GM23338 (cell line): ENCODE measurements at regions not wholly inside any gene's neighbourhood (a gene's known extent, or its start where the extent isn't known, plus 50 kb on each side); places are given as distances from the start of the nearest gene placed in this dataset.

Experiments used
- ATAC-seq: fragments of 200-7000 bp; cut with Tn5 transposase; 3 replicates; pipeline ENCODE4 v1.9.1; 2020
- DNase-seq: peaks from one replicate; pipeline ENCODE4 v3.0.0-alpha.2; 2015; ENCODE audit warnings: low spot score
- H2AFZ ChIP-seq: fragments of 200-600 bp; sonication (generic); 2 replicates; pipeline ENCODE4 v1.8.0; 2016; ENCODE audit warnings: antibody characterized with exemption, mild to moderate bottlenecking, moderate library complexity
- H3F3A ChIP-seq: fragments of 200-600 bp; sonication (generic); replicated peaks from 2 replicates; pipeline ENCODE4 v1.8.0; 2017; ENCODE audit warnings: antibody characterized with exemption, mixed run types, low read depth
- H3K27ac ChIP-seq: fragments of 200-600 bp; sonication (generic); 2 replicates; pipeline ENCODE4 v1.6.1; 2016; ENCODE audit warnings: low read depth
- H3K27me3 ChIP-seq: fragments of 200-600 bp; sonication (generic); 2 replicates; pipeline ENCODE4 v1.8.0; 2016; ENCODE audit warnings: mild to moderate bottlenecking, mixed run types, moderate library complexity; ENCODE audit not compliant: insufficient read depth
- H3K36me3 ChIP-seq: fragments of 200-600 bp; sonication (generic); 2 replicates; pipeline ENCODE4 v1.8.0; 2016; ENCODE audit warnings: mild to moderate bottlenecking; ENCODE audit not compliant: insufficient read depth
- H3K4me1 ChIP-seq: fragments of 200-600 bp; sonication (generic); 2 replicates; pipeline ENCODE4 v1.8.0; 2016; ENCODE audit warnings: mild to moderate bottlenecking, moderate library complexity; ENCODE audit not compliant: insufficient read depth
- H3K4me2 ChIP-seq: fragments of 200-600 bp; sonication (generic); 2 replicates; pipeline ENCODE4 v1.7.1; 2017; ENCODE audit warnings: mixed run types
- H3K4me3 ChIP-seq: fragments of 200-600 bp; sonication (generic); 2 replicates; pipeline ENCODE4 v1.6.1; 2016; ENCODE audit warnings: mixed run types
- H3K79me2 ChIP-seq: fragments of 200-600 bp; sonication (generic); replicated peaks from 2 replicates; pipeline ENCODE4 v1.8.0; 2017; ENCODE audit warnings: mild to moderate bottlenecking; ENCODE audit not compliant: insufficient read depth
- H3K9me2 ChIP-seq: fragments of 200-600 bp; sonication (generic); 2 replicates; pipeline ENCODE4 v1.8.0; 2017; ENCODE audit not compliant: insufficient read depth
- H4K20me1 ChIP-seq: fragments of 200-600 bp; sonication (generic); replicated peaks from 2 replicates; pipeline ENCODE4 v1.8.0; 2017; ENCODE audit warnings: mild to moderate bottlenecking; ENCODE audit not compliant: insufficient read depth
- H3K27ac Mint-ChIP-seq: 2 replicates; pipeline ENCODE4 v1.8.0; 2020; ENCODE audit warnings: inconsistent platforms, mild to moderate bottlenecking, moderate library complexity, mixed read lengths
- H3K27me3 Mint-ChIP-seq: 3 replicates; pipeline ENCODE4 v1.8.0; 2022; ENCODE audit warnings: low read depth, mild to moderate bottlenecking, moderate library complexity, mixed read lengths, inconsistent platforms; ENCODE audit not compliant: insufficient read depth, poor library complexity
- H3K36me3 Mint-ChIP-seq: 3 replicates; pipeline ENCODE4 v1.8.0; 2021; ENCODE audit warnings: low read depth, mild to moderate bottlenecking, inconsistent platforms, moderate library complexity, mixed read lengths
- H3K4me1 Mint-ChIP-seq: 3 replicates; pipeline ENCODE4 v1.8.0; 2020; ENCODE audit warnings: mild to moderate bottlenecking, inconsistent platforms, mixed read lengths
- H3K4me3 Mint-ChIP-seq: 3 replicates; pipeline ENCODE4 v1.8.0; 2021; ENCODE audit warnings: moderate library complexity, mild to moderate bottlenecking, inconsistent platforms, mixed read lengths
- H3K9me3 Mint-ChIP-seq: 3 replicates; pipeline ENCODE4 v1.8.0; 2020; ENCODE audit warnings: moderate library complexity, mild to moderate bottlenecking, inconsistent platforms, mixed read lengths
- CTCF ChIP-seq, 2 experiments: fragments of 200-600 bp in 1 of 2; sonication (generic) in 1 of 2; conservative IDR thresholded peaks; 2 replicates each; pipeline versions ENCODE4 v1.5.1 to v1.6.1; 2016 to 2017; ENCODE audit warnings: antibody characterized with exemption in 2 of 2, low read depth in 2 of 2, mild to moderate bottlenecking in 2 of 2, moderate library complexity in 1 of 2
- ETS1 ChIP-seq: IDR thresholded peaks from 2 replicates; pipeline ENCODE4 v1.6.1; 2016; ENCODE audit warnings: antibody characterized with exemption
- EZH2 ChIP-seq: fragments of 200-600 bp; sonication (generic); IDR thresholded peaks from one replicate; pipeline ENCODE4 v1.8.0; 2017; ENCODE audit warnings: antibody characterized with exemption, mild to moderate bottlenecking, low read depth; ENCODE audit not compliant: unreplicated experiment
- JUNB ChIP-seq: IDR thresholded peaks from one replicate; pipeline ENCODE4 v1.6.1; 2016; ENCODE audit warnings: antibody characterized with exemption; ENCODE audit not compliant: unreplicated experiment
- POLR2AphosphoS5 ChIP-seq: IDR thresholded peaks from 2 replicates; pipeline ENCODE4 v1.6.1; 2016; ENCODE audit warnings: antibody characterized with exemption, low read depth
- REST ChIP-seq: IDR thresholded peaks from one replicate; pipeline ENCODE4 v1.6.1; 2018; ENCODE audit warnings: antibody characterized with exemption; ENCODE audit not compliant: unreplicated experiment
- STAT1 ChIP-seq: IDR thresholded peaks from one replicate; pipeline ENCODE4 v1.6.1; 2016; ENCODE audit warnings: antibody characterized with exemption; ENCODE audit not compliant: unreplicated experiment
- ZNF114 ChIP-seq: fragments of 250-450 bp; sonication (Bioruptor Pico); IDR thresholded peaks from 2 replicates; pipeline ENCODE4 v1.5.0; 2020; ENCODE audit warnings: mild to moderate bottlenecking, moderate library complexity
- ZNF462 ChIP-seq: fragments of 250-450 bp; sonication (Bioruptor Pico); IDR thresholded peaks from 2 replicates; pipeline ENCODE4 v1.5.0; 2020; ENCODE audit warnings: mild to moderate bottlenecking, moderate library complexity

GRCh38 chr14:99047441-99048031, 224.5 kb downstream of the BCL11B start (continued):
- TF ChIP-seq CTCF (conservative IDR thresholded peaks at IDR 0.05; ENCODE audit: low read depth in 2 of 2) (no peak), REST (no peak), STAT1 (no peak), ETS1 (no peak)

- DNase-seq (no peak), ATAC-seq (no peak)
- Histone ChIP-seq H3K27me3 (no peaks in the 10 kb centered on the region), H4K20me1 (no peaks in the 10 kb centered on the region), H2AFZ (no peak overlapping the region), H3F3A (no peaks in the 10 kb centered on the region), H3K27ac (no peak overlapping the region), H3K79me2 (no peaks in the 10 kb centered on the region), H3K4me3 (no peak overlapping the region), H3K9me2 (no peaks in the 10 kb centered on the region), H3K4me2 (no peak overlapping the region), H3K36me3 (no peaks in the 10 kb centered on the region), H3K4me1 (no peaks in the 10 kb centered on the region)
- Mint-ChIP-seq H3K36me3 (no peaks in the 10 kb centered on the region), H3K4me3 (no peak overlapping the region), H3K27me3 (no peaks in the 10 kb centered on the region), H3K27ac (no peak overlapping the region), H3K4me1 (no peaks in the 10 kb centered on the region), H3K9me3 (peaks cover 6% of the 10 kb centered on the region; the same call in 2 of the 3 replicates)
- TF ChIP-seq JUNB = no peak
- no peak for TF ChIP-seq ZNF462 (CRISPR knock-in tag)
- TF ChIP-seq POLR2AphosphoS5 = no peak
- TF ChIP-seq ZNF114 (CRISPR knock-in tag) = no peak
- TF ChIP-seq EZH2 = no peak
Observed at GRCh38 chr14:99050309-99050708, 221.7 kb downstream of the BCL11B start.
